GM12878 (cell line): ENCODE measurements at regions not wholly inside any gene's neighbourhood (a gene's known extent, or its start where the extent isn't known, plus 50 kb on each side); places are given as distances from the start of the nearest gene placed in this dataset.

ENCODE experiments used
- CBX3 ChIP-seq: fragments of 200-600 bp; sonication (generic); IDR thresholded peaks from 2 replicates; pipeline ENCODE4 v1.6.1; 2016; ENCODE audit warnings: low read depth, borderline replicate concordance
- CEBPB ChIP-seq, 2 experiments: fragments of 150-350 bp in 1 of 2; IDR thresholded peaks; 2 replicates each; pipeline ENCODE4 v1.6.1; 2012 to 2014; ENCODE audit warnings: low read depth in 2 of 2, low read length in 2 of 2, borderline replicate concordance in 1 of 2, inconsistent platforms in 1 of 2
- CHD1 ChIP-seq: IDR thresholded peaks from 2 replicates; pipeline ENCODE4 v1.6.1; 2012; ENCODE audit warnings: low read depth, low read length, improper control_type of control experiment
- EZH2 ChIP-seq: IDR thresholded peaks from 2 replicates; pipeline ENCODE4 v1.6.1; 2012; ENCODE audit warnings: low read depth, mild to moderate bottlenecking, control low read depth, inconsistent platforms, low read length, borderline replicate concordance; ENCODE audit not compliant: control insufficient read depth
- GABPA ChIP-seq: IDR thresholded peaks from 2 replicates; pipeline ENCODE4 v1.6.1; 2014; ENCODE audit warnings: antibody characterized with exemption, low read depth, mild to moderate bottlenecking, inconsistent platforms
- POLR2A ChIP-seq: IDR thresholded peaks from 2 replicates; pipeline ENCODE4 v1.6.1; 2011; ENCODE audit warnings: low read depth, mild to moderate bottlenecking, low read length
- POLR2AphosphoS5 ChIP-seq: IDR thresholded peaks from 2 replicates; pipeline ENCODE4 v1.6.1; 2011; ENCODE audit warnings: mild to moderate bottlenecking, low read length, inconsistent platforms
- RBBP5 ChIP-seq: fragments of 200-600 bp; sonication (generic); conservative IDR thresholded peaks from 2 replicates; pipeline ENCODE4 v1.6.1; 2016
- ZZZ3 ChIP-seq: IDR thresholded peaks from 2 replicates; pipeline ENCODE4 v1.6.1; 2011; ENCODE audit warnings: low read depth; ENCODE audit not compliant: control insufficient read depth, insufficient read length
- TF ChIP-seq, protein P1 (sequence below): IDR thresholded peaks from 2 replicates; pipeline ENCODE4 v1.6.1; 2012; ENCODE audit warnings: low read depth, low read length, improper control_type of control experiment
- TF ChIP-seq, protein P2 (sequence below), 3 experiments: IDR thresholded peaks in 2 of 3; conservative IDR thresholded peaks in 1 of 3; 2 replicates each; pipeline ENCODE4 v1.5.1; 2011; ENCODE audit warnings: low read depth in 3 of 3, low read length in 3 of 3, mild to moderate bottlenecking in 3 of 3, control low read depth in 2 of 3, moderate library complexity in 2 of 3, inconsistent platforms in 1 of 3, mixed read lengths in 1 of 3; ENCODE audit not compliant: control insufficient read depth in 2 of 3, insufficient read depth in 1 of 3; ENCODE audit errors: extremely low read depth in 1 of 3

DNA sequence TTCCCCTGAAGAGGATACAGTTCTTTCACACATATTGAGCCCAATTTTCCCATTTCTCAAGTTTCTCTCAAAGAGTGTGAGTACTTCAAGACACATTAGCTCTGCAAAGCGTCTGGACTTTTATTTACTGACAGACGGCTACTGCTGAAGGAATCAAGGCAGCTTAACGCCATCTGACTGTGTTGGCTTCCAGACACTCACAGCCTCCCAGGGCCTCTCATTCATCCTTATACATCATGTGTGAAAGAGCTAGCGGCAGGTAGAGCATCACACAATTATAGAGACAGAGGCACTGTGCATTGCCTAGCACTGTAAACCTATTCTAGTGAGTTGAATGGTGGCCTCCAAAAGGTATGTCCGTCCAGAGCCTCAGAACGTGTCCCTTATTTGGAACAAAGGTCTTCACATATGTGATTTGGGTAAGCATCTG lies 284.1 kb upstream of the STT3B start:
- TF ChIP-seq POLR2A, result no peak
- TF ChIP-seq CEBPB (IDR thresholded peaks at IDR 0.05; ENCODE audit: borderline replicate concordance in 1 of 2, low read depth in 2 of 2, low read length in 2 of 2), result no peak
- no peak for TF ChIP-seq CHD1
- no peak for TF ChIP-seq CBX3
- TF ChIP-seq, protein P1, sequence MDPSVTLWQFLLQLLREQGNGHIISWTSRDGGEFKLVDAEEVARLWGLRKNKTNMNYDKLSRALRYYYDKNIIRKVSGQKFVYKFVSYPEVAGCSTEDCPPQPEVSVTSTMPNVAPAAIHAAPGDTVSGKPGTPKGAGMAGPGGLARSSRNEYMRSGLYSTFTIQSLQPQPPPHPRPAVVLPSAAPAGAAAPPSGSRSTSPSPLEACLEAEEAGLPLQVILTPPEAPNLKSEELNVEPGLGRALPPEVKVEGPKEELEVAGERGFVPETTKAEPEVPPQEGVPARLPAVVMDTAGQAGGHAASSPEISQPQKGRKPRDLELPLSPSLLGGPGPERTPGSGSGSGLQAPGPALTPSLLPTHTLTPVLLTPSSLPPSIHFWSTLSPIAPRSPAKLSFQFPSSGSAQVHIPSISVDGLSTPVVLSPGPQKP, result no peak
- no peak for TF ChIP-seq ZZZ3
- no peak for TF ChIP-seq GABPA
- TF ChIP-seq, protein P2, sequence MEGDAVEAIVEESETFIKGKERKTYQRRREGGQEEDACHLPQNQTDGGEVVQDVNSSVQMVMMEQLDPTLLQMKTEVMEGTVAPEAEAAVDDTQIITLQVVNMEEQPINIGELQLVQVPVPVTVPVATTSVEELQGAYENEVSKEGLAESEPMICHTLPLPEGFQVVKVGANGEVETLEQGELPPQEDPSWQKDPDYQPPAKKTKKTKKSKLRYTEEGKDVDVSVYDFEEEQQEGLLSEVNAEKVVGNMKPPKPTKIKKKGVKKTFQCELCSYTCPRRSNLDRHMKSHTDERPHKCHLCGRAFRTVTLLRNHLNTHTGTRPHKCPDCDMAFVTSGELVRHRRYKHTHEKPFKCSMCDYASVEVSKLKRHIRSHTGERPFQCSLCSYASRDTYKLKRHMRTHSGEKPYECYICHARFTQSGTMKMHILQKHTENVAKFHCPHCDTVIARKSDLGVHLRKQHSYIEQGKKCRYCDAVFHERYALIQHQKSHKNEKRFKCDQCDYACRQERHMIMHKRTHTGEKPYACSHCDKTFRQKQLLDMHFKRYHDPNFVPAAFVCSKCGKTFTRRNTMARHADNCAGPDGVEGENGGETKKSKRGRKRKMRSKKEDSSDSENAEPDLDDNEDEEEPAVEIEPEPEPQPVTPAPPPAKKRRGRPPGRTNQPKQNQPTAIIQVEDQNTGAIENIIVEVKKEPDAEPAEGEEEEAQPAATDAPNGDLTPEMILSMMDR (IDR thresholded peaks at IDR 0.05 in 2 of 3, conservative IDR thresholded peaks at IDR 0.05 in 1 of 3; ENCODE audit: control insufficient read depth in 2 of 3, extremely low read depth in 1 of 3, insufficient read depth in 1 of 3, low read depth in 3 of 3, low read length in 3 of 3), result no peak
- no peak for TF ChIP-seq RBBP5
- TF ChIP-seq POLR2AphosphoS5, result no peak; the same call in 1 of the 2 replicates
- no peak for TF ChIP-seq EZH2
